NCI-H526 treated with DMSO at 0.1 percent for 48 hours (cell line): ENCODE measurements at regions not wholly inside any gene's neighbourhood (a gene's known extent, or its start where the extent isn't known, plus 50 kb on each side); places are given as distances from the start of the nearest gene placed in this dataset.

Experiments used
- DNase-seq: peaks from one replicate; lab custom pipeline; 2025; lab: John Stamatoyannopoulos, UW

DNA sequence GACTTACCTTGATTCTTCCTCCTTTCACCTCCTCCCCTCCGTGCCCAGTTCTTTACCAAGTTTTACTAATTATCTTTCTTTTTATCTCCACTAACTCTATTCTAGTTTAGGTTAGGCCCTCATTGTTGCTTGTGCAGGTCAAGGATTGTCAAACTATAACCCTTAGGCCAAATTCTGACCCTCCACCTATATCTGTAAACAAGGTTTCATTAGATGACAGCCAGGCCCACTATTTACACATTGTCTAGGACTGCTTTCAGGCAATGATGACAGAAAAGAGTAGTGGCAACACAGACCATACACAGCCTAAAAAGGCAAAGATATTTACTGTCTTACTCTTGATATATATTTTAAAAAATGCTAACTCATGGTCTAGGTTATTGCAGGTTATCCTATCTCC, 212.0 kb downstream of the RAD51AP2 start:
- DNase-seq, result no peak

DNA sequence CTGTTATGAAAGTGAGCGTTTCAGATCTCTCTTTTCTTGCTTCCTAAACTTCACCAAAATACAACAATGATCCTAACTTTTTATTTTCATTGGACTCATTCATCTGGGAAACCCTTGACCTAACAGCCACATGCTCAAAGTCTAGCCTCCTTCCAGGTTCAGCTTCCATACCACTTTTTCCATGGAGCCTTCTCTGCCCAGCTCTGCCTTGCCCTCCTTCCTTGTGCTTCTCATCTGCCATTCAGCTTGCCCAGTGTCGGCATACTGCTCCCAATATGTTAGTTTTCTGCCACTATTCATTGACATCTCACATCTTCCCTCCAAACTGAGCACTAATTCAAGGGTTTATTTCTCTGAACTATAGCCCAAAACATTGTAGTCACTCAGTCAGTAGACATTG, 214.7 kb downstream of the RAD51AP2 start:
- no peak for DNase-seq

- DNase-seq, result no peak
These were observed 215.2 kb downstream of the RAD51AP2 start for GRCh38 chr2:17303054-17303453.

DNA sequence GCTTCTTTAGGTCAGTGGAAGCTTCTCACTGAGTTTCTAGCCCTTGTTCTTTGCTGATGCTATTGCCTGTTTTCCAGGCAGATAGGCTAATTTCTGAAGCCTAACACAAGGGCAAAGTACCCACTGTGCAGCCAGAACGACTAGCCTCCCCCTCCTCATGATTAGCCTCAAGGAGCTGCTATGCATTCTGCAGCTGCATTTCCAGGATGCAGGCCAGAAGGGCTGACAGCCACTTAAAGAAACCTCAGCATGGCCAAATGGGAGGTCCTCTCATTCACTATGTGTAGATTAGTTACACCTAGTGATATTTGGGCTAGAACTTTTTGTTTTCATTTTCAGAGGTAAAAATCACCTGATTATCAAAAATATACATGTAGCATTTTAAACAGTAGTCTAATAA, 216.0 kb downstream of the RAD51AP2 start:
- DNase-seq, result no peak

- DNase-seq, result no peak
These were observed 216.8 kb downstream of the RAD51AP2 start for GRCh38 chr2:17301437-17301836.

DNA sequence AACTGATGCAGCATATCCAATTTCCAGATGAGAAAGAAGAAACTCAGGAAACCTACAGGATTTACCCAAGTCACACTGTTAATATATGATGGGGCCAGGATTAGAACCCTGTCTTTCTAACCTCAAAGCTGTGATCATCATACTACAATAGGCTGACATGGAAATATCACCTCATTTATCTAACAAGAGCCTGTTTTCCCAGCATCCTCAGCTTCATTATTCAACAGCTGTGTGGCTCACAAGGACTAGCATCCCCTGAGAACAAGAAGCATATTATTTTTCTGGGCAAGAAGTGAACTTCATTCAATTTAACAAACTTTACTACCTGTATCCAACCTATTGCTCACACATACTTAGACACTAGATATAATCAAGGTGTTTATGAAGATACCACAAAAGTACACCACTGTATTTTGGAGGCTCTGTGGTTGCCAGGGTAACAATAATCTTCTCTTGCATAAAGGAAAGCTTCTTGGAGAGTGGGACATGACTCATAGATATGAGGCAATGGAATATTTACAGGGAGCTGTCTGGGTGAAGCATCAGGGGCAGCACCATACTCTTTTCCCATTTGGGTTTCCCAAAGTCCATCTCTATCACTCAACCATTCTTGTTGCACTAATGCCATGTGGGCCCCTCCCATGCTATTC, 218.2 kb downstream of the RAD51AP2 start:
- DNase-seq, result no peak

GRCh38 chr2:17298453-17298852, 219.8 kb downstream of the RAD51AP2 start:
- DNase-seq, result no peak

DNA sequence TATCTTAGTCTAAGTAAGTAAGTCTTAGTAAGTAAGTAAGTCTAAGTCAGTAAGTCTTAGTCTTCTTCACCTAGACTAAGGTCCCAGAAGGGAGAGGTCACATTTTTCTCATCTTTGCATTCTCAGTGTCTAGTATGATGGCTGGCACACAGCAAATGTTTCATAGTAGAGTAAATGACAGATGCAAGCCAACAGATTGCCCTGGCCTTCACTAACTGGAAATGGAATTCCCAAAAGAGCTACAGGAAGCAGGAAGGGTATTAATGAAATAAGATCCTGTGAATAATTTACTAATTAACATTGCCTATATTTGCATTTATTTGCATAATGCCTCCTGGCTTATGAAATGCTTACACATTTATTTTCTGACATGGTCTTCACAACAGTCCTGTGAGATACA, 221.6 kb downstream of the RAD51AP2 start:
- peak; percentile 10 for DNase-seq

DNA sequence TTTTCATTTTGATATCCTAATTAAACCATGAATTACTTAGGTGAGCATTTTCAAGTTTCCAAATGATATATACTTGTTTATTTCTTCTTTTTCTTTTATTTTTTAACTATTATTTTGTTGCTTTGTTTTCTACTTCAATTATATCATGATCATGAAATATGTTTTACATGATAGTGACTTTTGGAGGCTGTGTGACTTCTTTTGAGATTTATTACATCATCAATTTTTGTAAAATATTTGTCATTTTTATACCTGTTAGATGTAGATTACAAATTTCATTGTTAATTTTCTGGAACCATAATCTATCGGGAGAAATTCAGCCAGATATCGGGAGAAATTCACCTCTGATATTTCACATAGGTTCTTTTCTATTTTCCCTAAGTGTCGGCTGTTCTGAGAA, 228.6 kb downstream of the RAD51AP2 start:
- DNase-seq, result no peak

- no peak for DNase-seq
These were observed 231.1 kb downstream of the RAD51AP2 start for GRCh38 chr2:17287183-17287582.

- no peak for DNase-seq
These were observed 235.4 kb downstream of the RAD51AP2 start for GRCh38 chr2:17282826-17283225.

DNA sequence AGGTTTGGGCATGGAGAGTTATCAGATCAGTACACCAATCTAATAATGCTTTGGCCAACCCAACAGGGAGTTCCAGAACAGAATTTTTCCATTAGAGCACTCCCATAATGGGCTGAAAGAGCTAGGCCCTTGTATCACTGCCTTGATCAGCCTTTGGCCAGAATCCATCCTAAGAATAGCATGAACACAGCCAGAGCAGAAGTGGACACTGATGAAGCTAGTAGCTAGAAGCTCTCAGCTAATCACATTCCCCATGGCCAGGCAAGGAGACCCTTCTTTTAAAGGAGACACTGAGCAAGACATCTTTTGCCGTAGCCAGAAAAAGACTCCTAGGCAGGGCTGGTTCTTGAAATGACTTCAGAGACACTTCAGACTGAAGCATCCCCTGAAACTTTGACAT, 236.0 kb downstream of the RAD51AP2 start:
- no peak for DNase-seq

DNA sequence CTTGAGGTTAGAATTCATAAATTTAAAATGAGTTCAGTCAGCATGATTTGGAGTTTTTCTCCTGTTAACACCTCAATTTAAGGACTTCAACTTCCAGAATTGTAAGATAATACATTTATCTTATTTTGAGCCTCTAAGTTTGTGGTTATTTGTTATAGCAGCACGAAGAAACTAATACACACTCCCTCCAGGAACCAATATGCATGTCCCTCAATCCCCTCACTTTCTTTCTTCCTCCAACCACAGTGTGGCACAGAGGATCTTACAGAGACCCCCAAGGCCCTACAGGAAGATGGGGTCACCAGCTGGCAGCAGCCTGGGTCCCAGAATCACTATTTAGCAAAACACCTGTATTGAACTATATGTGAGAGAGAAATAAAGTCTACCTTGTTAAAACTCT, 242.0 kb downstream of the RAD51AP2 start:
- DNase-seq, result no peak

- DNase-seq, result no peak
These were observed 245.4 kb downstream of the RAD51AP2 start for GRCh38 chr2:17272652-17273525.

GRCh38 chr2:17272170-17272569, 246.1 kb downstream of the RAD51AP2 start:
- DNase-seq, result no peak

DNA sequence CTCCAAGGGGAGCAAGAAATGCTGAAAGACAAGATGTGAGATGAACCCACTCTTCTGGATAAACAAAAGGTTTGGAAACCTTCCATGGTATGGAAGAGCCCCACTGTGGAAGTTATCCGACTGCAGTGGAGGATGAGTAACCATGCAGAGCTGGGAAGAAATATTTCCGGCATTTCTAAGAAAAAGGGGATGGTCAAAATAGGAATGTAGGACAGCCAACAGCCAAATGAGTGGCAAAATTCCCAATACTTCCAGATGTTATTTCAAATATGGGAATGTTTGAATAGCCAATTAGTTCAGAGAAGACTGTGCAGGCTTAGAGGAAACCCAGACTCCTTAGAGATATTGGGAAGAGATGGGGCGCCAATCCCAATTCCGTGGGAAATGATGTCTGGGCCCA, 246.8 kb downstream of the RAD51AP2 start:
- no peak for DNase-seq

GRCh38 chr2:17270894-17271293, 247.3 kb downstream of the RAD51AP2 start:
- no peak for DNase-seq

GRCh38 chr2:17263570-17263968, 254.7 kb downstream of the RAD51AP2 start:
- no peak for DNase-seq

GRCh38 chr2:17262854-17263569, 255.2 kb downstream of the RAD51AP2 start:
- DNase-seq, result no peak

- DNase-seq, result no peak
These were observed 258.6 kb downstream of the RAD51AP2 start for GRCh38 chr2:17259613-17260012.

GRCh38 chr2:17258861-17259260, 259.4 kb downstream of the RAD51AP2 start:
- no peak for DNase-seq

DNA sequence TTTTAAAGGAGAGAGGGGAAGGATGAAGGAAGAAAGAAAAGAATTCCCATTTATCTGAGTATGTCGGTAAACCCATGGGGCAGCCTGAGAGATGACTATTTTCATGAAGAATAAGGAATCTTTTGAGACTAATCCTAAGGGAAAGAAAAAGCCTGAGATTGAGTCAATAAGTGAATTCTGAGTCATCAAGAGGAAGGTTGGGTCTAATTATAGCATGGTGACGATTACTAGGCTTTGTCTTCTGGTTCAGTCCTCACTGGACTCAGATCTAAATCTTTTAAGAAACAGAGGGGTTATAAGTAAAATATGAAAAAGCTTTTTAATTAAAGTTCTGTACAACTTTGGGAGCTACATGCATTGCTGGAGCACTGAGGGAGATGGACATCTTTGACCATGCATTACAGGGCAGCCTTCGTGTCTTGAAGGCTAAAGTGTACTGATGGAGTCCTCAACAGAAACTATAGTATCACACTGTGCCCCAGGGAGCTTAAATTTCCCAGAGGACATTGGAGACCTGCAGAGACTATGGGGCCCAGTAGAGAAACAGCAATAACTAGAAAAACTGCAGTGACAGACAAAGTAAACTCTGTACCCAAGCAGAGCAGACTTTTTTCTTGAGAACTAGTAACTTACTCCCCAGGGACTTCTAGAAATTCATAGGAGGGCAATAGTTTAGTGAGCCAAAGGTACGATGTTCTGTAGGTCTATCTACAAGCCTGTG, 260.9 kb downstream of the RAD51AP2 start:
- DNase-seq, result no peak
